NCI-H446 treated with DMSO at 0.1 percent for 48 hours (cell line): ENCODE measurements at regions not wholly inside any gene's neighbourhood (a gene's known extent, or its start where the extent isn't known, plus 50 kb on each side); places are given as distances from the start of the nearest gene placed in this dataset.

Experiments used
- DNase-seq: peaks from one replicate; lab custom pipeline; 2025; lab: John Stamatoyannopoulos, UW

- DNase-seq, result no peak
Observed at GRCh38 chr3:6771171-6771570, 89.7 kb upstream of the GRM7 start.

GRCh38 chr3:6779140-6779539, 81.8 kb upstream of the GRM7 start:
- no peak for DNase-seq

GRCh38 chr3:6781092-6781491, 79.8 kb upstream of the GRM7 start:
- DNase-seq, result no peak

GRCh38 chr3:6785726-6786125, 75.2 kb upstream of the GRM7 start:
- no peak for DNase-seq

GRCh38 chr3:6791161-6791560, 69.8 kb upstream of the GRM7 start:
- no peak for DNase-seq

- DNase-seq, result no peak
Observed at GRCh38 chr3:6799264-6799915, 61.5 kb upstream of the GRM7 start.

- DNase-seq, result no peak
Observed at GRCh38 chr3:6803619-6804018, 57.3 kb upstream of the GRM7 start.

- DNase-seq, result no peak
Observed at GRCh38 chr3:6805236-6805635, 55.7 kb upstream of the GRM7 start.

GRCh38 chr3:6806991-6807390, 53.9 kb upstream of the GRM7 start:
- no peak for DNase-seq

GRCh38 chr3:6807967-6808588, 52.8 kb upstream of the GRM7 start:
- DNase-seq, result no peak

GRCh38 chr3:6809349-6809748, 51.6 kb upstream of the GRM7 start:
- DNase-seq, result no peak
